HG03565 (cell line): ENCODE measurements at regions not wholly inside any gene's neighbourhood (a gene's known extent, or its start where the extent isn't known, plus 50 kb on each side); places are given as distances from the start of the nearest gene placed in this dataset.

Experiments used
- ATAC-seq: cut with Tn5 transposase; IDR thresholded peaks from one replicate; pipeline ENCODE4 v1.9.1; 2021; ENCODE audit warnings: mild to moderate bottlenecking, moderate library complexity; ENCODE audit not compliant: unreplicated experiment

GRCh38 chr9:84123648-84124406 is 143.2 kb downstream of the RMI1 start:
- ATAC-seq: peak; percentile 96

GRCh38 chr9:84125046-84125445 is 144.4 kb downstream of the RMI1 start:
- no peak for ATAC-seq

- ATAC-seq: no peak
These were observed 148.9 kb downstream of the RMI1 start for GRCh38 chr9:84129529-84129928.

- no peak for ATAC-seq
These were observed 155.7 kb downstream of the RMI1 start for GRCh38 chr9:84136119-84136868.

- ATAC-seq: no peak
These were observed 157.4 kb downstream of the RMI1 start for GRCh38 chr9:84137968-84138367.

- ATAC-seq: no peak
These were observed 157.9 kb downstream of the RMI1 start for GRCh38 chr9:84138541-84138940.

- no peak for ATAC-seq
These were observed 158.9 kb downstream of the RMI1 start for GRCh38 chr9:84139296-84140070.

GRCh38 chr9:84140535-84141101 is 160.0 kb downstream of the RMI1 start:
- ATAC-seq: no peak

GRCh38 chr9:84141741-84142370 is 161.3 kb downstream of the RMI1 start:
- no peak for ATAC-seq

- ATAC-seq: no peak
These were observed 164.4 kb downstream of the RMI1 start for GRCh38 chr9:84145031-84145430.

GRCh38 chr9:84145780-84146179 is 165.2 kb downstream of the RMI1 start:
- no peak for ATAC-seq

- ATAC-seq: no peak
These were observed 166.5 kb downstream of the RMI1 start for GRCh38 chr9:84146893-84147710.

- no peak for ATAC-seq
These were observed 170.6 kb downstream of the RMI1 start for GRCh38 chr9:84151236-84151635.

GRCh38 chr9:84151640-84152039 is 171.0 kb downstream of the RMI1 start:
- no peak for ATAC-seq

GRCh38 chr9:84152204-84152603 is 171.6 kb downstream of the RMI1 start:
- ATAC-seq: no peak

- ATAC-seq: no peak
These were observed 173.3 kb downstream of the RMI1 start for GRCh38 chr9:84153885-84154284.

GRCh38 chr9:84154320-84154719 is 173.7 kb downstream of the RMI1 start:
- ATAC-seq: no peak

- no peak for ATAC-seq
These were observed 177.4 kb downstream of the SLC28A3 start for GRCh38 chr9:84163052-84163650.

GRCh38 chr9:84166891-84167290 is 173.7 kb downstream of the SLC28A3 start:
- ATAC-seq: no peak

GRCh38 chr9:84169240-84169639 is 171.3 kb downstream of the SLC28A3 start:
- ATAC-seq: no peak
